HEK293 (cell line): ENCODE measurements at regions not wholly inside any gene's neighbourhood (a gene's known extent, or its start where the extent isn't known, plus 50 kb on each side); places are given as distances from the start of the nearest gene placed in this dataset.

Experiments
- BCL11A ChIP-seq: fragments of 450-650 bp; formaldehyde crosslinking; IDR thresholded peaks from 2 replicates; pipeline ENCODE4 v1.5.1; 2016; ENCODE audit warnings: low read depth, missing biosample characterization, missing genetic modification characterization
- KLF9 ChIP-seq: fragments of 450-650 bp; formaldehyde crosslinking; IDR thresholded peaks from 2 replicates; pipeline ENCODE4 v1.5.1; 2016; ENCODE audit warnings: missing biosample characterization, missing genetic modification characterization, low read depth
- ZBTB20 ChIP-seq: fragments of 450-650 bp; formaldehyde crosslinking; IDR thresholded peaks from 2 replicates; pipeline ENCODE4 v1.5.1; 2016; ENCODE audit warnings: missing biosample characterization, missing genetic modification characterization
- ZFP37 ChIP-seq: fragments of 450-650 bp; formaldehyde crosslinking; IDR thresholded peaks from 2 replicates; pipeline ENCODE4 v1.5.1; 2016; ENCODE audit warnings: missing biosample characterization, missing genetic modification characterization
- ZFP69B ChIP-seq: fragments of 450-650 bp; formaldehyde crosslinking; IDR thresholded peaks from 2 replicates; pipeline ENCODE4 v1.5.1; 2016; ENCODE audit warnings: missing biosample characterization, missing genetic modification characterization
- ZNF169 ChIP-seq: fragments of 450-650 bp; formaldehyde crosslinking; IDR thresholded peaks from 2 replicates; pipeline ENCODE4 v1.5.1; 2016; ENCODE audit warnings: missing biosample characterization, missing genetic modification characterization
- ZNF214 ChIP-seq: fragments of 450-650 bp; formaldehyde crosslinking; IDR thresholded peaks from 2 replicates; pipeline ENCODE4 v1.5.1; 2017; ENCODE audit warnings: missing biosample characterization, mild to moderate bottlenecking, missing genetic modification characterization, borderline replicate concordance
- ZNF621 ChIP-seq: fragments of 450-650 bp; formaldehyde crosslinking; IDR thresholded peaks from 2 replicates; pipeline ENCODE4 v1.5.1; 2017; ENCODE audit warnings: missing biosample characterization, missing genetic modification characterization
- ZNF701 ChIP-seq: fragments of 450-650 bp; formaldehyde crosslinking; IDR thresholded peaks from 2 replicates; pipeline ENCODE4 v1.5.1; 2016; ENCODE audit warnings: missing biosample characterization, missing genetic modification characterization
- ZNF76 ChIP-seq: fragments of 450-650 bp; formaldehyde crosslinking; IDR thresholded peaks from 2 replicates; pipeline ENCODE4; 2016; ENCODE audit warnings: low read depth, missing biosample characterization, missing genetic modification characterization, borderline replicate concordance
- TF ChIP-seq, protein P1 (sequence below): fragments of 450-650 bp; formaldehyde crosslinking; IDR thresholded peaks from 2 replicates; pipeline ENCODE4 v1.5.1; 2017; ENCODE audit warnings: missing biosample characterization, missing genetic modification characterization
- TF ChIP-seq, protein P2 (sequence below): fragments of 450-650 bp; formaldehyde crosslinking; IDR thresholded peaks from 2 replicates; pipeline ENCODE4 v1.5.1; 2016; ENCODE audit warnings: missing biosample characterization, missing genetic modification characterization
- TF ChIP-seq, protein P3 (sequence below): fragments of 450-650 bp; formaldehyde crosslinking; IDR thresholded peaks from 2 replicates; pipeline ENCODE4 v1.5.1; 2016; ENCODE audit warnings: missing biosample characterization, missing genetic modification characterization, borderline replicate concordance
- TF ChIP-seq, protein P4 (sequence below): fragments of 450-650 bp; formaldehyde crosslinking; IDR thresholded peaks from 2 replicates; pipeline ENCODE4 v1.5.1; 2016; ENCODE audit warnings: missing biosample characterization, missing genetic modification characterization

DNA sequence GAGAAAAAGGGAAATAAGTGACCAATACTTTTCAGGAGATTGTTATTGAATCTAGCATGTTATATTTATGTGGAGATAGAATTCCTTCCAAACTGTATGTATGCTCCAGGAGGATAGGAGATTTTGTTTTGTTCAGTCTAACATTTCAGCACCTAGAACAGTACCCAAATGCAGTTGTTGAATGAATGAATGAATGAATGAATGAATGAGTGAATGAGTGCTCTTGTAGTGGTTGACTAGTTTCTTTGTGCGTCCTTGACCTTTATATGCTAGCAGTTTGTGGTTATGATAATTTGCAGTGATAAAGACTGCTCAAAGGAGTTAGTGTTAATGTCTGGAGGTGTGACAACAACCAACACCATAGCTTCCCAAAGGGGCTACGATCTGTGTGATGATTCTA lies 663.5 kb upstream of the GOT2 start:
- no peak for TF ChIP-seq ZFP69B (tag by site-specific recombination)
- TF ChIP-seq, protein P1, sequence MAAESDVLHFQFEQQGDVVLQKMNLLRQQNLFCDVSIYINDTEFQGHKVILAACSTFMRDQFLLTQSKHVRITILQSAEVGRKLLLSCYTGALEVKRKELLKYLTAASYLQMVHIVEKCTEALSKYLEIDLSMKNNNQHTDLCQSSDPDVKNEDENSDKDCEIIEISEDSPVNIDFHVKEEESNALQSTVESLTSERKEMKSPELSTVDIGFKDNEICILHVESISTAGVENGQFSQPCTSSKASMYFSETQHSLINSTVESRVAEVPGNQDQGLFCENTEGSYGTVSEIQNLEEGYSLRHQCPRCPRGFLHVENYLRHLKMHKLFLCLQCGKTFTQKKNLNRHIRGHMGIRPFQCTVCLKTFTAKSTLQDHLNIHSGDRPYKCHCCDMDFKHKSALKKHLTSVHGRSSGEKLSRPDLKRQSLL (tag by site-specific recombination): no peak
- TF ChIP-seq ZBTB20 (tag by site-specific recombination): no peak
- TF ChIP-seq, protein P2, sequence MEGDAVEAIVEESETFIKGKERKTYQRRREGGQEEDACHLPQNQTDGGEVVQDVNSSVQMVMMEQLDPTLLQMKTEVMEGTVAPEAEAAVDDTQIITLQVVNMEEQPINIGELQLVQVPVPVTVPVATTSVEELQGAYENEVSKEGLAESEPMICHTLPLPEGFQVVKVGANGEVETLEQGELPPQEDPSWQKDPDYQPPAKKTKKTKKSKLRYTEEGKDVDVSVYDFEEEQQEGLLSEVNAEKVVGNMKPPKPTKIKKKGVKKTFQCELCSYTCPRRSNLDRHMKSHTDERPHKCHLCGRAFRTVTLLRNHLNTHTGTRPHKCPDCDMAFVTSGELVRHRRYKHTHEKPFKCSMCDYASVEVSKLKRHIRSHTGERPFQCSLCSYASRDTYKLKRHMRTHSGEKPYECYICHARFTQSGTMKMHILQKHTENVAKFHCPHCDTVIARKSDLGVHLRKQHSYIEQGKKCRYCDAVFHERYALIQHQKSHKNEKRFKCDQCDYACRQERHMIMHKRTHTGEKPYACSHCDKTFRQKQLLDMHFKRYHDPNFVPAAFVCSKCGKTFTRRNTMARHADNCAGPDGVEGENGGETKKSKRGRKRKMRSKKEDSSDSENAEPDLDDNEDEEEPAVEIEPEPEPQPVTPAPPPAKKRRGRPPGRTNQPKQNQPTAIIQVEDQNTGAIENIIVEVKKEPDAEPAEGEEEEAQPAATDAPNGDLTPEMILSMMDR: no peak
- no peak for TF ChIP-seq KLF9
- no peak for TF ChIP-seq ZNF701 (tag by site-specific recombination)
- TF ChIP-seq ZNF169 (tag by site-specific recombination): no peak
- TF ChIP-seq ZNF621 (tag by site-specific recombination): no peak
- TF ChIP-seq, protein P3, sequence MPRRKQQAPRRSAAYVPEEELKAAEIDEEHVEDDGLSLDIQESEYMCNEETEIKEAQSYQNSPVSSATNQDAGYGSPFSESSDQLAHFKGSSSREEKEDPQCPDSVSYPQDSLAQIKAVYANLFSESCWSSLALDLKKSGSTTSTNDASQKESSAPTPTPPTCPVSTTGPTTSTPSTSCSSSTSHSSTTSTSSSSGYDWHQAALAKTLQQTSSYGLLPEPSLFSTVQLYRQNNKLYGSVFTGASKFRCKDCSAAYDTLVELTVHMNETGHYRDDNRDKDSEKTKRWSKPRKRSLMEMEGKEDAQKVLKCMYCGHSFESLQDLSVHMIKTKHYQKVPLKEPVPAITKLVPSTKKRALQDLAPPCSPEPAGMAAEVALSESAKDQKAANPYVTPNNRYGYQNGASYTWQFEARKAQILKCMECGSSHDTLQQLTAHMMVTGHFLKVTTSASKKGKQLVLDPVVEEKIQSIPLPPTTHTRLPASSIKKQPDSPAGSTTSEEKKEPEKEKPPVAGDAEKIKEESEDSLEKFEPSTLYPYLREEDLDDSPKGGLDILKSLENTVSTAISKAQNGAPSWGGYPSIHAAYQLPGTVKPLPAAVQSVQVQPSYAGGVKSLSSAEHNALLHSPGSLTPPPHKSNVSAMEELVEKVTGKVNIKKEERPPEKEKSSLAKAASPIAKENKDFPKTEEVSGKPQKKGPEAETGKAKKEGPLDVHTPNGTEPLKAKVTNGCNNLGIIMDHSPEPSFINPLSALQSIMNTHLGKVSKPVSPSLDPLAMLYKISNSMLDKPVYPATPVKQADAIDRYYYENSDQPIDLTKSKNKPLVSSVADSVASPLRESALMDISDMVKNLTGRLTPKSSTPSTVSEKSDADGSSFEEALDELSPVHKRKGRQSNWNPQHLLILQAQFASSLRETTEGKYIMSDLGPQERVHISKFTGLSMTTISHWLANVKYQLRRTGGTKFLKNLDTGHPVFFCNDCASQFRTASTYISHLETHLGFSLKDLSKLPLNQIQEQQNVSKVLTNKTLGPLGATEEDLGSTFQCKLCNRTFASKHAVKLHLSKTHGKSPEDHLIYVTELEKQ (tag by site-specific recombination): no peak
- TF ChIP-seq ZNF76 (tag by site-specific recombination): no peak
- no peak for TF ChIP-seq ZNF214 (tag by site-specific recombination)
- TF ChIP-seq, protein P4, sequence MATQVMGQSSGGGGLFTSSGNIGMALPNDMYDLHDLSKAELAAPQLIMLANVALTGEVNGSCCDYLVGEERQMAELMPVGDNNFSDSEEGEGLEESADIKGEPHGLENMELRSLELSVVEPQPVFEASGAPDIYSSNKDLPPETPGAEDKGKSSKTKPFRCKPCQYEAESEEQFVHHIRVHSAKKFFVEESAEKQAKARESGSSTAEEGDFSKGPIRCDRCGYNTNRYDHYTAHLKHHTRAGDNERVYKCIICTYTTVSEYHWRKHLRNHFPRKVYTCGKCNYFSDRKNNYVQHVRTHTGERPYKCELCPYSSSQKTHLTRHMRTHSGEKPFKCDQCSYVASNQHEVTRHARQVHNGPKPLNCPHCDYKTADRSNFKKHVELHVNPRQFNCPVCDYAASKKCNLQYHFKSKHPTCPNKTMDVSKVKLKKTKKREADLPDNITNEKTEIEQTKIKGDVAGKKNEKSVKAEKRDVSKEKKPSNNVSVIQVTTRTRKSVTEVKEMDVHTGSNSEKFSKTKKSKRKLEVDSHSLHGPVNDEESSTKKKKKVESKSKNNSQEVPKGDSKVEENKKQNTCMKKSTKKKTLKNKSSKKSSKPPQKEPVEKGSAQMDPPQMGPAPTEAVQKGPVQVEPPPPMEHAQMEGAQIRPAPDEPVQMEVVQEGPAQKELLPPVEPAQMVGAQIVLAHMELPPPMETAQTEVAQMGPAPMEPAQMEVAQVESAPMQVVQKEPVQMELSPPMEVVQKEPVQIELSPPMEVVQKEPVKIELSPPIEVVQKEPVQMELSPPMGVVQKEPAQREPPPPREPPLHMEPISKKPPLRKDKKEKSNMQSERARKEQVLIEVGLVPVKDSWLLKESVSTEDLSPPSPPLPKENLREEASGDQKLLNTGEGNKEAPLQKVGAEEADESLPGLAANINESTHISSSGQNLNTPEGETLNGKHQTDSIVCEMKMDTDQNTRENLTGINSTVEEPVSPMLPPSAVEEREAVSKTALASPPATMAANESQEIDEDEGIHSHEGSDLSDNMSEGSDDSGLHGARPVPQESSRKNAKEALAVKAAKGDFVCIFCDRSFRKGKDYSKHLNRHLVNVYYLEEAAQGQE: no peak
- TF ChIP-seq BCL11A (tag by site-specific recombination): no peak
- TF ChIP-seq ZFP37 (tag by site-specific recombination): no peak
